ENCODE measurements at regions not wholly inside any gene's neighbourhood (a gene's known extent, or its start where the extent isn't known, plus 50 kb on each side); places are given as distances from the start of the nearest gene placed in this dataset.

DNA sequence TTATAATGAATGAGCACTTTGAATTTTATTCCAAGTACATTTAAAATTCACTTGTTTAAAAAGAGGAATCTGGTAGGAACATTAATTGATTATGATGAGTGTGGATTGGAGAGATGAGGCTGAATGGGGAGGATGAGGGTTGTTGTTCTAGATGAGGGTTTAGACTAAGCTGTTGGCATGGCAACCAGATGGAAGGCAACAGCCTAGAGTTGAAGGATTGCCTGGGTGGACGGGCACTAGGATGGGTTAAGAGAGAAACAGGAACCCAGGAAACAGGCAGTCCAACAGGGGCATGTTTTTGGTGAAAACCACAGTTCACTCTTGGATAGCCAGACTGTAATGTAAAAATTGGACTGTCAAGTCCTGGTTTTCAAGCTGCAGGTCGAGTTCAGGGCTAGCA is 125.5 kb downstream of the CHRM3 start:
- TF ChIP-seq, protein P1, sequence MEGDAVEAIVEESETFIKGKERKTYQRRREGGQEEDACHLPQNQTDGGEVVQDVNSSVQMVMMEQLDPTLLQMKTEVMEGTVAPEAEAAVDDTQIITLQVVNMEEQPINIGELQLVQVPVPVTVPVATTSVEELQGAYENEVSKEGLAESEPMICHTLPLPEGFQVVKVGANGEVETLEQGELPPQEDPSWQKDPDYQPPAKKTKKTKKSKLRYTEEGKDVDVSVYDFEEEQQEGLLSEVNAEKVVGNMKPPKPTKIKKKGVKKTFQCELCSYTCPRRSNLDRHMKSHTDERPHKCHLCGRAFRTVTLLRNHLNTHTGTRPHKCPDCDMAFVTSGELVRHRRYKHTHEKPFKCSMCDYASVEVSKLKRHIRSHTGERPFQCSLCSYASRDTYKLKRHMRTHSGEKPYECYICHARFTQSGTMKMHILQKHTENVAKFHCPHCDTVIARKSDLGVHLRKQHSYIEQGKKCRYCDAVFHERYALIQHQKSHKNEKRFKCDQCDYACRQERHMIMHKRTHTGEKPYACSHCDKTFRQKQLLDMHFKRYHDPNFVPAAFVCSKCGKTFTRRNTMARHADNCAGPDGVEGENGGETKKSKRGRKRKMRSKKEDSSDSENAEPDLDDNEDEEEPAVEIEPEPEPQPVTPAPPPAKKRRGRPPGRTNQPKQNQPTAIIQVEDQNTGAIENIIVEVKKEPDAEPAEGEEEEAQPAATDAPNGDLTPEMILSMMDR (IDR thresholded peaks at IDR 0.05) = no peak
- TF ChIP-seq POLR2A (IDR thresholded peaks at IDR 0.05) = no peak

All from esophagus squamous epithelium (tissue), 4 donors.